HG02642 (cell line): ENCODE measurements at regions not wholly inside any gene's neighbourhood (a gene's known extent, or its start where the extent isn't known, plus 50 kb on each side); places are given as distances from the start of the nearest gene placed in this dataset.

ENCODE experiments used
- ATAC-seq: cut with Tn5 transposase; IDR thresholded peaks from one replicate; pipeline ENCODE4 v1.9.1; 2021; ENCODE audit warnings: mild to moderate bottlenecking; ENCODE audit not compliant: unreplicated experiment, poor library complexity

GRCh38 chr17:33977729-33978514, 277.2 kb upstream of the CCL2 start:
- no peak for ATAC-seq

- ATAC-seq = no peak
Observed at GRCh38 chr17:33978889-33979288, 276.2 kb upstream of the CCL2 start.

DNA sequence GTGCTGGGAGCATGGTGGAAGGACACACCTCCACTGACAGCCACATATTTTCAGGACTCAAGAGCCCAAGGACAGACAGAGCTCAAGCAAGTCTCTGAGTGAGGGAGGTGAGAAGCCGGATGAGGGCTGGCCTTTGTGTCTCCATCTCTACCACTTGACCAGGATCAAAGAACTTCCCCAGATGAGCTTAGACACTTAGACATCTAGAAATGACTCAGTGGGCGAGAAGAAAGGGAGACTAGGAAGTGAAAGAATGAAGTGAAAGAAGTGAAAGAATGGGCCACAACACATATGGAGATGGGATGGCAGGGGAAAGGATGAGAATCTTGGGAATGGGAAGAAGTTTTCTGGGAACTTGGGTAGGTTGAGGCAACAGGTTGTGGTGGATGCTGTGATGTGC, 274.9 kb upstream of the CCL2 start:
- ATAC-seq = no peak

- ATAC-seq = no peak
Observed at GRCh38 chr17:33981711-33982601, 273.1 kb upstream of the CCL2 start.

- no peak for ATAC-seq
Observed at GRCh38 chr17:33982909-33983308, 272.2 kb upstream of the CCL2 start.

DNA sequence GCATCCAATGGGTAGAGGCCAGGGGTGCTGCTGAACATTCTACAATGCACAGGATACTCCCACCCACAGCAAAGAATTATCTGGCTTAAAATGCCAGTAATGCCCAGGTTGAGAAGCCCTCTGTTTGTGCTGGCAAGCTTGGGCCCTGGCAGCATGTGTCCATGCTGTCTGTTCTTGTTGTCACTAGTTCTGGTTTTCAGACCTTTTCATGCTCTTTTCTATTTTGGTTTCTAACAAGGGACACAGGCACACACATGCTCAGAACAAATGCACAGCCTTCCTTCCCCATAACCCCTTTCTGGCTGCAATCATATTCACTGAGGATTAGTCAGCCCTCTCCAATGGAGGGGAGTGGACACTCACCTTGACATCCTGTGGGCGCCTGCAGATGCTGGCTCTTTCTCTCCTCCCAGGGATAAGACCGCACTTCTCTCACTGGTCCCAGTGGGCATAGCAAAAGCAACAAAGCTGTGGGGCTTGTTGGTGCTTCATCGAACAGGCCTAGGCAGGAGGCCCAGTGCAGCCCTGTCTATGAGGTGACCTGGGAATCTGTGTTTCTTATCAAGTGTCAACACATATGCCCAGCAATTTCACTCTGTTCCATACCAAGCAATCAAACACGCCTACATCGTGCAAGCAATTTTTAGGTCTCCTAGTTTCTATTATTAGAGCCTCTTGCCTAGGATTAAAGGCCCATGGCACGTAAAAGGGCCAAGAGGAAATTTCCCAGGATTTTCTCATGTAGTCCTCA, 271.1 kb upstream of the CCL2 start:
- no peak for ATAC-seq

DNA sequence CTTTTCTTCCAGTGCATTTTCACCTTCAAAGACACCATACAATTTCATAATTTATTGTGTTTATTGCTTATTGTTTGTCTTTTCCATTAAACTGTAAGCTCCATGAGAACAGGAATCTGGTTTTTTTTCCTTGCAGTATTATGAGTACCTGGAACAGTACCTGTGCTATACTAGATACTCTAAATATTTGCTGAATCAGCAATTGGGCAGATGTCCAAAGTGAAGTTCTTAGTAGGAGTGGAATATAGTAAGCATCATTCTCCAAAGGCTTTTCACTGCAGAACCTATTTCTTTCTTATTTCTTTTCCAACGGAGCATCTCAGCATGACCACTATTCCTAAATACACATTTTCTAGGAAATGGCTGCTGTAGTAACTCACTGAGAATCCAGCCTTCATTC, 269.0 kb upstream of the CCL2 start:
- ATAC-seq = no peak

DNA sequence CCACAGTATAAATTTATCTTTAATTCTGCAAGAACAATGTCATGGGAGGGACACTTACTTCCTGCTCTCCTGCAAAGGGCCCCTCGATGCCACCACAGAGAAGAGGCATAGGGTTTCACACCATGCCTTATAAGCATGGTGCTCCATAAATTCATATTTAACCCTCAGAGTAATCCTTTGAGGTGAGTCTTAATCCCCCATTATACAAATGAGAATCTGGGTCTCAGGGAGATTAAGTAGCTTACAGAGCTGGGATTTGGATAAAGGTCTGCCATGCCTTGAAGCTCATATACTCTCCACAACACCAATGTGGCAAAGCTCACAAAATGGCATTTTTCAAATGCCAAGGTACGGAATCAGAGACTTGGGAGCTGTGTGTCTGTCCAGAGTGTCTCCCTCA, 268.5 kb upstream of the CCL2 start:
- ATAC-seq = no peak

DNA sequence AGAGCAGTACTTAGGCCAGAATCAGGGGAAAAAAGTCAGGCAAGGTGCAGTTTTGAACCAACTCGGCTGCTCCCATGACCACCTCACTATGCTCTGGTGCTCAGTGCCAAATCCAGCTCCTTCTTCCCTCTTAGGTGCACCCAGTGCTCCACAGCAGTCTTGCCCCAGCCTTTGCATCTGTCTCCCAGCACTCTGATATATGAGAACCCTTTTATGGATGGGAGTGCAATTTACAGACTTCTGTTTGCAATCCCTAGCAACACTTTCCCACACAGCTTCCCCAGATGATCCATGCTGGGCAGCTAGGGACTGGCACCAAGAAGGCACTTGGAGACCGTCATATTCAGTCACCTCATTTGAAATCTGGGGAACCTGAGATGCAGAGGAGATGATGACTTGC, 267.9 kb upstream of the CCL2 start:
- no peak for ATAC-seq

- no peak for ATAC-seq
Observed at GRCh38 chr17:33989361-33990148, 265.5 kb upstream of the CCL2 start.

DNA sequence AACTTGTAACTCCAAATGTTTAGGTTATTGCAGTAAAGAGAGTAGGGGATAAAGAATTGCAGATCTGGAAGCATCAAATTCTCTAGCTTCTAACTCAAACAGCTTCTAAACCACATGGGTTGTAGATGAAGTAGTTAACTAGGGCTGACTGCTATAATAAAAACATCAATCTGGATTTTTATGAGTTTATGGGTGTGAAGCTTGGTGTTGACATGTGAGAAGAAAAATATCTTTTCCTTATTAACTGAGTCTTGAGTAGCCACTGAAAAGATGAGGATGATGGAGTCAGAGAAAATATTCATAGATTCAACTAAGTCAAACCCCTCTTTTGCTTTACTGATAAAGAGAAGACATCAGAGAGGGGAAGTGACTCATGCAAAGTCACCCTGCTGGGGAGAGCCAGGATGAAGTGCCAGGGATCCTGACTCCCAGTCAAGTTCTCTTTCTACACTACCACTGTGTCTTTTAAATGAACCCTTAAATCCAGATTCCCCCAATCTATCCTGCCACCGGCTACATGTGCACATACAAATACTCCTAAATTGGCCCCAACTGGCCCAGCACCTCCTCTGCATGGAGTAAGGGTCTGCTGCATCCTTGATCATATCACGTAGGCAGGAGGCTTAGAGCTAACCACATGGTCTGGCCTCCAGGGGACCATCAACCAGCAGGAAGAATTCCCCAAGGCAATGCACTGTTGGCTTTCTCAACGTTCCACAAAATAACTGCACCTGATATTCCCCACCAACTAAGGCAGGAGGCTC, 264.0 kb upstream of the CCL2 start:
- ATAC-seq = no peak

GRCh38 chr17:33992113-33992512, 263.0 kb upstream of the CCL2 start:
- ATAC-seq = no peak

GRCh38 chr17:34000639-34001038, 254.4 kb upstream of the CCL2 start:
- no peak for ATAC-seq

DNA sequence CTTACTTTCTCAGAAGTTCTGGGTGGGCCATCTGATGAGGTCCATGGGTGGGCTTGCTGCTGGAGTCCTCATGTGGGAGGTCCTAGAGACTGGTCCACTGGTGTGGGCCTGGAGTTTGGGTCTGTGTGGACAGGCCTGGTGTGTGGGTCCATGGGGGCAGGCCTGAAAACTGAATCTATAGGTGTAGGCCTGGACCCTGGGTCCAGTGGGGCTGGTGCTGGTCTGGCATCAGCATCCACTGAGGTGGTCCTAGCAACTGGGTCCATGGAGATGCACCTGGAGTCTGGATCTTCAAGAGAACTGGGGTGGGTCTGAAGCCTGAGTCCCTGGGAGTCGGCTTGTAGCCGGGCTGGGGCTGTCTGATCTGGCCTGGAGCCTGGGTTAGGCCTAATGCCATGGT, 253.8 kb upstream of the CCL2 start:
- ATAC-seq = no peak

- ATAC-seq = no peak
Observed at GRCh38 chr17:34006126-34006525, 249.0 kb upstream of the CCL2 start.

GRCh38 chr17:34008125-34008524, 247.0 kb upstream of the CCL2 start:
- ATAC-seq = no peak

GRCh38 chr17:34009912-34010311, 245.2 kb upstream of the CCL2 start:
- no peak for ATAC-seq

DNA sequence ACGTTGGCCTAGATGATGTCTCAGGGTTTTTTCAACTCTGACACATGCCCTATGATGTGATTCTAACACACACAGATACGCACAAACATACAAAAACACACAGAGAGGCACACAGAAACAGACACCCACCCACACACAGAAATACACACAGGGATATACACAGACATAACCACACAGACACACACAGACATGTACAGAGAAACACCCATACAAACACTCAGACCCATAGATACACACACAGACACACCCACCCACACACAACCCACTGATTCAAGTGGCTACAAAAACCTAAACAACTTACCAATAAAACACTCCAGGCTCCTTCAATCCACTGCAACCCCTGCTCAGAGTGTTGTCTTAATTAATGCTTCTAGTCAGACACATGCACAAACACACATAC, 244.6 kb upstream of the CCL2 start:
- no peak for ATAC-seq

GRCh38 chr17:34011599-34011998, 243.5 kb upstream of the CCL2 start:
- no peak for ATAC-seq
